GM12878 (cell line): ENCODE measurements at regions not wholly inside any gene's neighbourhood (a gene's known extent, or its start where the extent isn't known, plus 50 kb on each side); places are given as distances from the start of the nearest gene placed in this dataset.

Source experiments
- ATAC-seq: fragments of 200-7000 bp; cut with Tn5 transposase; 3 replicates; pipeline ENCODE4 v1.9.1; 2020; ENCODE audit warnings: mild to moderate bottlenecking, moderate library complexity
- BruUV-seq: library from RNA; stranded (reverse); fragments of 400-500 nt; replicated peaks from 2 replicates; lab custom pipeline; 2021; lab: Mats Ljungman, UMichigan
- CTCF ChIA-PET: fragments of 300-600 bp; sonication (Branson Sonifier 250); formaldehyde crosslinking; extraction: SDS; loops from one replicate; lab custom pipeline; 2021; ENCODE audit warnings: inconsistent platforms; lab: Yijun Ruan, JAX
- POLR2A ChIA-PET: fragments of 350-600 bp; formaldehyde crosslinking; extraction: SDS; loops from one replicate; lab custom pipeline; 2021; ENCODE audit warnings: inconsistent platforms; lab: Charles Lee
- RAD21 ChIA-PET: fragments of 300-600 bp; sonication (Branson Sonifier 250); formaldehyde crosslinking; loops from one replicate; lab custom pipeline; 2023; ENCODE audit warnings: antibody characterized with exemption; ENCODE audit not compliant: unreplicated experiment; lab: Charles Lee
- SMC1A ChIA-PET: fragments of 300-600 bp; sonication (Branson Sonifier 250); formaldehyde crosslinking; loops from one replicate; lab custom pipeline; 2023; ENCODE audit not compliant: unreplicated experiment, uncharacterized antibody; lab: Charles Lee
- DNase-seq: peaks from one replicate; pipeline ENCODE4 v3.0.0-alpha.2; 2011; ENCODE audit warnings: low read depth, low spot score
- FAIRE-seq: peaks from 3 replicates; lab custom pipeline; 2011; peaks lifted over from hg19 to GRCh38; lab: Jason Lieb, UNC
- H2AFZ ChIP-seq: 2 replicates; pipeline ENCODE4 v1.6.0; 2011; ENCODE audit warnings: low read depth, low read length, control low read depth; ENCODE audit not compliant: control insufficient read depth
- H3K27ac ChIP-seq: 2 replicates; pipeline ENCODE4 v1.5.1; 2011; ENCODE audit warnings: control low read depth; ENCODE audit not compliant: control insufficient read depth, insufficient read depth
- H3K27me3 ChIP-seq, 2 experiments: replicated peaks in 1 of 2; 2 replicates each; pipeline versions ENCODE4 v1.6.0 to v1.6.1; 2011; ENCODE audit warnings: low read length in 1 of 2; ENCODE audit not compliant: control insufficient read depth in 2 of 2, insufficient read depth in 2 of 2
- H3K36me3 ChIP-seq, 2 experiments: 2 replicates each; pipeline ENCODE4 v1.5.1; 2011; ENCODE audit warnings: low read length in 1 of 2; ENCODE audit not compliant: control insufficient read depth in 2 of 2, insufficient read depth in 2 of 2
- H3K4me1 ChIP-seq: 2 replicates; pipeline ENCODE4 v1.6.1; 2011; ENCODE audit warnings: mild to moderate bottlenecking, low read length, moderate library complexity, mixed read lengths; ENCODE audit not compliant: control insufficient read depth, insufficient read depth
- H3K4me2 ChIP-seq: 2 replicates; pipeline ENCODE4 v1.6.0; 2011; ENCODE audit warnings: control low read depth; ENCODE audit not compliant: control insufficient read depth, insufficient read depth
- H3K4me3 ChIP-seq: fragments of 200-600 bp; sonication (generic); 2 replicates; pipeline ENCODE4 v1.5.1; 2016
- H3K79me2 ChIP-seq: 2 replicates; pipeline ENCODE4 v1.6.0; 2011; ENCODE audit warnings: low read length; ENCODE audit not compliant: control insufficient read depth, insufficient read depth
- H3K9ac ChIP-seq: 2 replicates; pipeline ENCODE4 v1.8.0; 2011; ENCODE audit warnings: low read length, control low read depth, mixed read lengths; ENCODE audit not compliant: control insufficient read depth, insufficient read depth
- H3K9me3 ChIP-seq: replicated peaks from 3 replicates; pipeline ENCODE4 v1.5.1; 2011; ENCODE audit warnings: mild to moderate bottlenecking, low read length; ENCODE audit not compliant: control insufficient read depth, insufficient read depth
- H4K20me1 ChIP-seq: 2 replicates; pipeline ENCODE4 v1.6.0; 2011; ENCODE audit not compliant: control insufficient read depth, insufficient read depth
- BCL3 ChIP-seq: IDR thresholded peaks from 2 replicates; pipeline ENCODE4 v1.6.1; 2011; ENCODE audit warnings: borderline replicate concordance, low read depth, mild to moderate bottlenecking, moderate library complexity, low read length; ENCODE audit not compliant: insufficient read depth, poor library complexity, severe bottlenecking
- CBX3 ChIP-seq: fragments of 200-600 bp; sonication (generic); IDR thresholded peaks from 2 replicates; pipeline ENCODE4 v1.6.1; 2016; ENCODE audit warnings: low read depth, borderline replicate concordance
- CHD2 ChIP-seq: IDR thresholded peaks from 2 replicates; pipeline ENCODE4 v1.6.1; 2011; ENCODE audit warnings: low read depth, low read length, improper control_type of control experiment, borderline replicate concordance
- HCFC1 ChIP-seq: fragments of 150-350 bp; IDR thresholded peaks from 2 replicates; pipeline ENCODE4 v1.6.1; 2014; ENCODE audit warnings: low read length
- HSF1 ChIP-seq: fragments of 150-350 bp; IDR thresholded peaks from 2 replicates; pipeline ENCODE4 v1.6.1; 2014; ENCODE audit warnings: mild to moderate bottlenecking, low read depth, low read length
- JUNB ChIP-seq: IDR thresholded peaks from 2 replicates; pipeline ENCODE4 v1.6.1; 2016; ENCODE audit warnings: antibody characterized with exemption, mild to moderate bottlenecking
- NRF1 ChIP-seq: conservative IDR thresholded peaks from 2 replicates; pipeline ENCODE4 v1.6.1; 2011; ENCODE audit warnings: mild to moderate bottlenecking, low read depth, low read length, improper control_type of control experiment
- PAX8 ChIP-seq: fragments of 450-650 bp; IDR thresholded peaks from 2 replicates; pipeline ENCODE4 v1.6.1; 2017; ENCODE audit warnings: mild to moderate bottlenecking, moderate library complexity
- PBX3 ChIP-seq: IDR thresholded peaks from 2 replicates; pipeline ENCODE4 v1.6.1; 2011; ENCODE audit warnings: mild to moderate bottlenecking, low read depth, low read length, moderate library complexity; ENCODE audit not compliant: insufficient replicate concordance
- PKNOX1 ChIP-seq: fragments of 450-650 bp; IDR thresholded peaks from 2 replicates; pipeline ENCODE4 v1.6.1; 2016; ENCODE audit warnings: mild to moderate bottlenecking
- POLR2AphosphoS2 ChIP-seq: IDR thresholded peaks from 2 replicates; pipeline ENCODE4 v1.6.1; 2011; ENCODE audit warnings: low read depth, mild to moderate bottlenecking, low read length, improper control_type of control experiment, moderate library complexity
- TCF12 ChIP-seq: IDR thresholded peaks from 2 replicates; pipeline ENCODE4 v1.6.1; 2011; ENCODE audit warnings: low read depth, mild to moderate bottlenecking, low read length
- WGBS: methylation state at CpG from one replicate; pipeline ENCODE4 v1.1.6; 2016; ENCODE audit warnings: low lambda C conversion rate; ENCODE audit not compliant: insufficient replicate concordance, insufficient coverage; ENCODE audit errors: missing lambda C conversion rate; 5-methylcytosine and 5-hydroxymethylcytosine counted together
- in situ Hi-C: fragments of 300-500 bp; cut with MboI; formaldehyde crosslinking; loops from 9 replicates; pipeline ENCODE4 v1.14.3; 2018; ENCODE audit warnings: mixed read lengths
- intact Hi-C: fragments of 100-400 bp; cut with micrococcal nuclease; formaldehyde crosslinking; loops from one replicate; pipeline ENCODE4 v1.14.2; 2022; ENCODE audit not compliant: unreplicated experiment

GRCh38 chr11:70607561-70607960, 209.2 kb downstream of the CTTN start:
- no peak overlapping the region for H3K4me2 ChIP-seq
- H3K9me3 ChIP-seq: no peaks in the 10 kb centered on the region
- FAIRE-seq (no peak), DNase-seq (no peak), ATAC-seq (no peak)
- H3K4me3 ChIP-seq: no peak overlapping the region
- H3K27me3 ChIP-seq: peaks cover 0 to 2% of the 10 kb centered on the region in 2 experiments; a peak in 2 of 4 replicates
- intact Hi-C loops: no loop called here
- POLR2A ChIA-PET: no interaction called here
- no peaks in the 10 kb centered on the region for H3K4me1 ChIP-seq
- BruUV-seq: no TSS peak
- H3K9ac ChIP-seq: no peak overlapping the region
- CTCF ChIA-PET: no interaction called here
- SMC1A ChIA-PET: no interaction called here
- TF ChIP-seq HCFC1 (no peak), CBX3 (no peak), PAX8 (no peak), TCF12 (no peak), PKNOX1 (no peak), CHD2 (no peak), POLR2AphosphoS2 (no peak), JUNB (no peak), BCL3 (no peak), PBX3 (no peak), HSF1 (no peak), NRF1 (no peak)
- H2AFZ ChIP-seq: no peak overlapping the region
- no peaks in the 10 kb centered on the region for H3K79me2 ChIP-seq
- no peaks in the 10 kb centered on the region for H3K36me3 ChIP-seq
- 26% methylated on average over 6 of the region's 6 CpGs for WGBS
- no peak overlapping the region for H3K27ac ChIP-seq
- in situ Hi-C loops: no loop called here
- RAD21 ChIA-PET: no interaction called here
- no peaks in the 10 kb centered on the region for H4K20me1 ChIP-seq
